ENCODE measurements at regions not wholly inside any gene's neighbourhood (a gene's known extent, or its start where the extent isn't known, plus 50 kb on each side); places are given as distances from the start of the nearest gene placed in this dataset.
"Not testable (repeated sequence)": the region's sequence is repeated elsewhere in the genome, so short reads cannot be mapped to it uniquely, and the experiment has no call there.

- FAIRE-seq: no peak
These were observed 353.0 kb downstream of the ADGRL2 start for GRCh38 chr1:82153752-82154151.

- FAIRE-seq: no peak
These were observed 352.5 kb downstream of the ADGRL2 start for GRCh38 chr1:82153272-82153629.

GRCh38 chr1:82152356-82153271 lies 351.9 kb downstream of the ADGRL2 start:
- no peak for FAIRE-seq

- FAIRE-seq: no peak
These were observed 344.9 kb downstream of the ADGRL2 start for GRCh38 chr1:82145656-82146055.

- no peak for FAIRE-seq
These were observed 342.5 kb downstream of the ADGRL2 start for GRCh38 chr1:82143108-82143833.

GRCh38 chr1:82141390-82141789 lies 340.7 kb downstream of the ADGRL2 start:
- no peak for FAIRE-seq

GRCh38 chr1:82139751-82140468 lies 339.2 kb downstream of the ADGRL2 start:
- FAIRE-seq: no peak

- not testable (repeated sequence) for FAIRE-seq
These were observed 335.6 kb downstream of the ADGRL2 start for GRCh38 chr1:82136351-82136750.

GRCh38 chr1:82125866-82126265 lies 325.1 kb downstream of the ADGRL2 start:
- FAIRE-seq: no peak

- FAIRE-seq: no peak
These were observed 324.4 kb downstream of the ADGRL2 start for GRCh38 chr1:82125119-82125518.

- no peak for FAIRE-seq
These were observed 320.7 kb downstream of the ADGRL2 start for GRCh38 chr1:82121421-82121820.

GRCh38 chr1:82116105-82116504 lies 315.4 kb downstream of the ADGRL2 start:
- no peak for FAIRE-seq

- no peak for FAIRE-seq
These were observed 314.2 kb downstream of the ADGRL2 start for GRCh38 chr1:82114887-82115286.

- no peak for FAIRE-seq
These were observed 309.9 kb downstream of the ADGRL2 start for GRCh38 chr1:82110366-82111254.

GRCh38 chr1:82108843-82109242 lies 308.1 kb downstream of the ADGRL2 start:
- FAIRE-seq: no peak

- FAIRE-seq: no peak
These were observed 305.9 kb downstream of the ADGRL2 start for GRCh38 chr1:82106672-82107071.

- FAIRE-seq: no peak
These were observed 298.4 kb downstream of the ADGRL2 start for GRCh38 chr1:82099170-82099569.

- no peak for FAIRE-seq
These were observed 293.4 kb downstream of the ADGRL2 start for GRCh38 chr1:82094136-82094535.

GRCh38 chr1:82091729-82092128 lies 291.0 kb downstream of the ADGRL2 start:
- FAIRE-seq: no peak

GRCh38 chr1:82091265-82091664 lies 290.5 kb downstream of the ADGRL2 start:
- FAIRE-seq: no peak

GRCh38 chr1:82090104-82090503 lies 289.4 kb downstream of the ADGRL2 start:
- no peak for FAIRE-seq

GRCh38 chr1:82086739-82087138 lies 286.0 kb downstream of the ADGRL2 start:
- no peak for FAIRE-seq
